ENCODE measurements at regions not wholly inside any gene's neighbourhood (a gene's known extent, or its start where the extent isn't known, plus 50 kb on each side); places are given as distances from the start of the nearest gene placed in this dataset.

DNA sequence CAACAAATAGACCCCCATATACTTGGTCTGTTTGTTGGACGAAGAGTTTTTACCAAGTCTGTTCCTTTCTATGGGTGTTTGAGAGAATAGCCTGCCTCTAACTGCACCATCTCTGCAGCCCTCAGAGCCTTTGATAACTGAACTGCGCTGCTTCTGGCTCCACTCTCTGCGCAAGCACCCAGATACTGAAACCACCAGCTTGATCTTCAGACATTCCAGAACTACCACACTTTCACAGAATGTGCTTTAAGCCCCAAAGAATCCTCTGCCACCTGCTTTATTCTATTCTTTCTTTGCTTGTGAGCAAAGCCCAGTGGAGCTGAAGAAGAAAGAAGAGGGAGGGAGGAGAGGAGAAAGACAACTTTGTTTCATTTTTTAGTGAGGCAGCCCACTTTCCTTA is 380.7 kb downstream of the BCL11A start (continued):
- TF ChIP-seq, protein P1, sequence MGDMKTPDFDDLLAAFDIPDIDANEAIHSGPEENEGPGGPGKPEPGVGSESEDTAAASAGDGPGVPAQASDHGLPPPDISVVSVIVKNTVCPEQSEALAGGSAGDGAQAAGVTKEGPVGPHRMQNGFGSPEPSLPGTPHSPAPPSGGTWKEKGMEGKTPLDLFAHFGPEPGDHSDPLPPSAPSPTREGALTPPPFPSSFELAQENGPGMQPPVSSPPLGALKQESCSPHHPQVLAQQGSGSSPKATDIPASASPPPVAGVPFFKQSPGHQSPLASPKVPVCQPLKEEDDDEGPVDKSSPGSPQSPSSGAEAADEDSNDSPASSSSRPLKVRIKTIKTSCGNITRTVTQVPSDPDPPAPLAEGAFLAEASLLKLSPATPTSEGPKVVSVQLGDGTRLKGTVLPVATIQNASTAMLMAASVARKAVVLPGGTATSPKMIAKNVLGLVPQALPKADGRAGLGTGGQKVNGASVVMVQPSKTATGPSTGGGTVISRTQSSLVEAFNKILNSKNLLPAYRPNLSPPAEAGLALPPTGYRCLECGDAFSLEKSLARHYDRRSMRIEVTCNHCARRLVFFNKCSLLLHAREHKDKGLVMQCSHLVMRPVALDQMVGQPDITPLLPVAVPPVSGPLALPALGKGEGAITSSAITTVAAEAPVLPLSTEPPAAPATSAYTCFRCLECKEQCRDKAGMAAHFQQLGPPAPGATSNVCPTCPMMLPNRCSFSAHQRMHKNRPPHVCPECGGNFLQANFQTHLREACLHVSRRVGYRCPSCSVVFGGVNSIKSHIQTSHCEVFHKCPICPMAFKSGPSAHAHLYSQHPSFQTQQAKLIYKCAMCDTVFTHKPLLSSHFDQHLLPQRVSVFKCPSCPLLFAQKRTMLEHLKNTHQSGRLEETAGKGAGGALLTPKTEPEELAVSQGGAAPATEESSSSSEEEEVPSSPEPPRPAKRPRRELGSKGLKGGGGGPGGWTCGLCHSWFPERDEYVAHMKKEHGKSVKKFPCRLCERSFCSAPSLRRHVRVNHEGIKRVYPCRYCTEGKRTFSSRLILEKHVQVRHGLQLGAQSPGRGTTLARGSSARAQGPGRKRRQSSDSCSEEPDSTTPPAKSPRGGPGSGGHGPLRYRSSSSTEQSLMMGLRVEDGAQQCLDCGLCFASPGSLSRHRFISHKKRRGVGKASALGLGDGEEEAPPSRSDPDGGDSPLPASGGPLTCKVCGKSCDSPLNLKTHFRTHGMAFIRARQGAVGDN (IDR thresholded peaks at IDR 0.05), result no peak
- TF ChIP-seq CEBPB (IDR thresholded peaks at IDR 0.05; ENCODE audit: borderline replicate concordance in 1 of 2, low read depth in 2 of 2, low read length in 2 of 2) (no peak), MEF2B (IDR thresholded peaks at IDR 0.05; ENCODE audit: partially characterized antibody, poor library complexity, severe bottlenecking) (no peak), YBX1 (IDR thresholded peaks at IDR 0.05) (no peak)

GRCh38 chr2:60170272-60170671 is 383.2 kb downstream of the BCL11A start:
- Histone ChIP-seq H3K4me1 (ENCODE audit: control insufficient read depth, insufficient read depth, low read length) (no peaks in the 10 kb centered on the region), H3K4me3 (no peak overlapping the region), H3K36me3 (ENCODE audit: control insufficient read depth in 2 of 2, insufficient read depth in 2 of 2, low read length in 1 of 2) (no peaks in the 10 kb centered on the region), H3K79me2 (ENCODE audit: control insufficient read depth, insufficient read depth, low read length) (no peaks in the 10 kb centered on the region), H3K27ac (ENCODE audit: control insufficient read depth, insufficient read depth) (no peak overlapping the region), H3K4me2 (ENCODE audit: control insufficient read depth, insufficient read depth) (no peak overlapping the region), H4K20me1 (ENCODE audit: control insufficient read depth, insufficient read depth) (no peaks in the 10 kb centered on the region), H2AFZ (ENCODE audit: control insufficient read depth, low read depth, low read length) (no peak overlapping the region), H3K27me3 (replicated peaks in 1 of 2; ENCODE audit: control insufficient read depth in 2 of 2, insufficient read depth in 2 of 2, low read length in 1 of 2) (no peaks in the 10 kb centered on the region; a peak in 1 of 4 replicates), H3K9ac (ENCODE audit: control insufficient read depth, insufficient read depth, low read length) (no peak overlapping the region), H3K9me3 (replicated peaks; ENCODE audit: control insufficient read depth, insufficient read depth, low read length) (no peaks in the 10 kb centered on the region)
- in situ Hi-C loops (cut with MboI), result no loop called here
- 42% methylated on average over 3 of the region's 3 CpGs for WGBS (ENCODE audit: insufficient coverage, insufficient replicate concordance, low lambda C conversion rate, missing lambda C conversion rate)
- BruUV-seq (replicated peaks), result no TSS peak
- POLR2A ChIA-PET, result no interaction called here
- FAIRE-seq (no peak), DNase-seq (ENCODE audit: low read depth, low spot score) (no peak), ATAC-seq (no peak)
- SMC1A ChIA-PET (ENCODE audit: uncharacterized antibody, unreplicated experiment), result no interaction called here
- RAD21 ChIA-PET (ENCODE audit: unreplicated experiment), result no interaction called here
- CTCF ChIA-PET, result no interaction called here
- intact Hi-C loops (cut with micrococcal nuclease; ENCODE audit: unreplicated experiment), result no loop called here
- TF ChIP-seq NRF1 (conservative IDR thresholded peaks at IDR 0.05; ENCODE audit: low read depth, low read length) (no peak), ASH2L (IDR thresholded peaks at IDR 0.05; ENCODE audit: borderline replicate concordance, low read depth) (no peak), WRNIP1 (IDR thresholded peaks at IDR 0.05; ENCODE audit: borderline replicate concordance, low read depth, low read length) (no peak), PAX8 (IDR thresholded peaks at IDR 0.05) (no peak)

Measured in GM12878 (cell line).